DND-41 (cell line): ENCODE measurements at regions not wholly inside any gene's neighbourhood (a gene's known extent, or its start where the extent isn't known, plus 50 kb on each side); places are given as distances from the start of the nearest gene placed in this dataset.

Experiments
- ATAC-seq: fragments of 200-7000 bp; cut with Tn5 transposase; 3 replicates; pipeline ENCODE4 v1.9.1; 2021; ENCODE audit warnings: low read depth; ENCODE audit not compliant: insufficient read depth
- DNase-seq: peaks from one replicate; pipeline ENCODE4 v3.0.0-alpha.2; 2020
- H2AFZ ChIP-seq: 2 replicates; pipeline ENCODE4 v1.6.0; 2012; ENCODE audit warnings: low read depth, low read length
- H3K27ac ChIP-seq: 2 replicates; pipeline ENCODE4 v1.5.1; 2012; ENCODE audit warnings: low read length, inconsistent platforms
- H3K27me3 ChIP-seq: fragments of 200-600 bp; sonication (generic); 2 replicates; pipeline ENCODE4 v1.6.0; 2012; ENCODE audit warnings: low read length, mild to moderate bottlenecking, inconsistent platforms; ENCODE audit not compliant: insufficient read depth, poor library complexity
- H3K36me3 ChIP-seq: 2 replicates; pipeline ENCODE4 v1.5.1; 2012; ENCODE audit warnings: low read length, inconsistent platforms; ENCODE audit not compliant: insufficient read depth
- H3K4me1 ChIP-seq: 2 replicates; pipeline ENCODE4 v1.5.1; 2012; ENCODE audit warnings: mild to moderate bottlenecking, low read length; ENCODE audit not compliant: insufficient read depth
- H3K4me2 ChIP-seq: 2 replicates; pipeline ENCODE4 v1.6.0; 2012; ENCODE audit warnings: mild to moderate bottlenecking, moderate library complexity, low read length, inconsistent platforms; ENCODE audit not compliant: insufficient read depth
- H3K4me3 ChIP-seq, 2 experiments: fragments of 200-600 bp in 1 of 2; shearing (Covaris generic) in 1 of 2; 2 replicates each; pipeline ENCODE4 v1.5.1; 2012 to 2016; ENCODE audit warnings: inconsistent platforms in 2 of 2, low read length in 2 of 2, mild to moderate bottlenecking in 2 of 2, low read depth in 1 of 2, moderate library complexity in 1 of 2
- H3K79me2 ChIP-seq: 2 replicates; pipeline ENCODE4 v1.6.0; 2012; ENCODE audit warnings: low read length, inconsistent platforms; ENCODE audit not compliant: insufficient read depth
- H3K9ac ChIP-seq: 2 replicates; pipeline ENCODE4 v1.6.0; 2012; ENCODE audit warnings: low read depth, mild to moderate bottlenecking, inconsistent platforms, low read length, moderate library complexity
- H3K9me3 ChIP-seq: 2 replicates; pipeline ENCODE4 v1.5.1; 2012; ENCODE audit warnings: low read length, moderate library complexity, mild to moderate bottlenecking, inconsistent platforms; ENCODE audit not compliant: insufficient read depth, severe bottlenecking
- H4K20me1 ChIP-seq: 2 replicates; pipeline ENCODE4 v1.6.0; 2012; ENCODE audit warnings: low read length; ENCODE audit not compliant: insufficient read depth
- EZH2 ChIP-seq: IDR thresholded peaks from 3 replicates; pipeline ENCODE4 v1.6.1; 2012; ENCODE audit warnings: borderline replicate concordance, low read depth, mild to moderate bottlenecking, moderate library complexity, low read length, inconsistent platforms; ENCODE audit not compliant: severe bottlenecking
- TF ChIP-seq, protein P1 (sequence below): IDR thresholded peaks from 2 replicates; pipeline ENCODE4 v1.5.1; 2012; ENCODE audit warnings: borderline replicate concordance, low read length, moderate library complexity, mild to moderate bottlenecking; ENCODE audit not compliant: poor library complexity, severe bottlenecking; ENCODE audit errors: extremely low read depth

DNA sequence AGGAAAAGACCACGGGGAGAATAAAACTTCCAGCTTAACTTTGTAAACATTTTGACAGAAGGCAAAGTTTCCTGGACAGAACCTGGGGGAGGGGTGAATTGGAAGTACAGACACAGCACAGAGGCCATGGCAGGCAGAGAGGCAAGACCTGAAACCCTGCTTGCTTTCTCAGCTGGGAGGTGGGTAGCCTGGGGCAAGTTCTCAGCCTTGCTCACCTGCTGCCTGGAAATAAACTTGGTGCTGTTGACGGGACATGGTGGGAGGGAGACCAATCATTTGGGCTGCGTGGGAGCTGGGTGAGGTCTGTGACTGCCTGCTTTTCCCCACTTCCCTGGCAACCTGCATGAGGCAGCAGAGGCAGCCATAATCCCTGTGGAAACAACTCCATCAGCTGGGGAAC is 221.3 kb downstream of the MOXD1 start:
- Histone ChIP-seq H3K79me2 (no peaks in the 10 kb centered on the region), H3K27me3 (no peaks in the 10 kb centered on the region), H3K9ac (no peak overlapping the region), H3K36me3 (no peaks in the 10 kb centered on the region), H3K27ac (no peak overlapping the region), H3K9me3 (no peaks in the 10 kb centered on the region), H4K20me1 (no peaks in the 10 kb centered on the region), H2AFZ (no peak overlapping the region), H3K4me3 (no peak overlapping the region), H3K4me1 (no peaks in the 10 kb centered on the region), H3K4me2 (no peak overlapping the region)
- no peak for DNase-seq
- ATAC-seq: no peak
- no peak for TF ChIP-seq EZH2
- TF ChIP-seq, protein P1, sequence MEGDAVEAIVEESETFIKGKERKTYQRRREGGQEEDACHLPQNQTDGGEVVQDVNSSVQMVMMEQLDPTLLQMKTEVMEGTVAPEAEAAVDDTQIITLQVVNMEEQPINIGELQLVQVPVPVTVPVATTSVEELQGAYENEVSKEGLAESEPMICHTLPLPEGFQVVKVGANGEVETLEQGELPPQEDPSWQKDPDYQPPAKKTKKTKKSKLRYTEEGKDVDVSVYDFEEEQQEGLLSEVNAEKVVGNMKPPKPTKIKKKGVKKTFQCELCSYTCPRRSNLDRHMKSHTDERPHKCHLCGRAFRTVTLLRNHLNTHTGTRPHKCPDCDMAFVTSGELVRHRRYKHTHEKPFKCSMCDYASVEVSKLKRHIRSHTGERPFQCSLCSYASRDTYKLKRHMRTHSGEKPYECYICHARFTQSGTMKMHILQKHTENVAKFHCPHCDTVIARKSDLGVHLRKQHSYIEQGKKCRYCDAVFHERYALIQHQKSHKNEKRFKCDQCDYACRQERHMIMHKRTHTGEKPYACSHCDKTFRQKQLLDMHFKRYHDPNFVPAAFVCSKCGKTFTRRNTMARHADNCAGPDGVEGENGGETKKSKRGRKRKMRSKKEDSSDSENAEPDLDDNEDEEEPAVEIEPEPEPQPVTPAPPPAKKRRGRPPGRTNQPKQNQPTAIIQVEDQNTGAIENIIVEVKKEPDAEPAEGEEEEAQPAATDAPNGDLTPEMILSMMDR: no peak

GRCh38 chr6:132174919-132175318 is 223.7 kb upstream of the CCN2 start:
- Histone ChIP-seq H3K4me3 (no peak overlapping the region), H3K9me3 (peaks cover 3% of the 10 kb centered on the region), H2AFZ (no peak overlapping the region), H3K9ac (no peak overlapping the region), H4K20me1 (no peaks in the 10 kb centered on the region), H3K79me2 (no peaks in the 10 kb centered on the region), H3K4me1 (no peaks in the 10 kb centered on the region), H3K27ac (no peak overlapping the region), H3K36me3 (no peaks in the 10 kb centered on the region), H3K4me2 (no peak overlapping the region), H3K27me3 (no peaks in the 10 kb centered on the region)
- ATAC-seq (no peak), DNase-seq (no peak)
- no peak for TF ChIP-seq EZH2
- TF ChIP-seq, protein P1: no peak

DNA sequence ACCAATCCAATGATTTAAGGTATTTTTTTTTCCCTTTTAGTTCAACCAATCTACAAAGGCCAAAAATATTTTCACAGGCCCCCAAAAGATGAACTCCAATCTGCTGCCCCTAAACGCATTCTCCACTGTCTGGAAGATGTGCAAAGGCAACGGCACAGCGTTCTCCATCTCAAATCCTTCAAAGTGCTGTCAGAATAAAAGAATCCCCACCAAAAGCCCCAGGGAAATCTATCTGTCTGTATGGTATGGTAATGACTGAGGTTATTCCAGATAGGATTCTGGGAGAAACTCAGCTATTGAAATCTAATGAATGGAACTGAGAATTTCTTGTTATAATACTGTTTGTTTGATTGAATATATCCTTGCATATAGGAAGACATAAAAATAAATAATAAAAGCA is 217.8 kb upstream of the CCN2 start:
- no peak for ATAC-seq

More for the DNA sequence above, 217.8 kb upstream of the CCN2 start:
- H3K36me3 ChIP-seq: no peaks in the 10 kb centered on the region
- H4K20me1 ChIP-seq: no peaks in the 10 kb centered on the region
- H3K79me2 ChIP-seq: no peaks in the 10 kb centered on the region
- no peak overlapping the region for H2AFZ ChIP-seq
- DNase-seq: no peak
- no peak overlapping the region for H3K9ac ChIP-seq
- H3K27ac ChIP-seq: no peak overlapping the region
- H3K27me3 ChIP-seq: no peaks in the 10 kb centered on the region
- no peak overlapping the region for H3K4me2 ChIP-seq
- no peaks in the 10 kb centered on the region for H3K4me1 ChIP-seq
- no peak overlapping the region for H3K4me3 ChIP-seq
- no peaks in the 10 kb centered on the region for H3K9me3 ChIP-seq
- no peak for TF ChIP-seq EZH2
- TF ChIP-seq, protein P1: no peak
